ENCODE measurements at regions not wholly inside any gene's neighbourhood (a gene's known extent, or its start where the extent isn't known, plus 50 kb on each side); places are given as distances from the start of the nearest gene placed in this dataset.
"Not testable (repeated sequence)": the region's sequence is repeated elsewhere in the genome, so short reads cannot be mapped to it uniquely, and the experiment has no call there.

GRCh38 chr1:163912170-163912884 lies 590.6 kb downstream of the NUF2 start:
- no peak for DNase-seq

GRCh38 chr1:163914785-163915413 lies 593.1 kb downstream of the NUF2 start:
- no peak for DNase-seq

GRCh38 chr1:163922743-163923201 lies 601.0 kb downstream of the NUF2 start:
- DNase-seq, result no peak

GRCh38 chr1:163924041-163924440 lies 602.3 kb downstream of the NUF2 start:
- DNase-seq, result no peak

GRCh38 chr1:163927493-163927892 lies 605.7 kb downstream of the NUF2 start:
- no peak for DNase-seq

- DNase-seq, result no peak
Measured at GRCh38 chr1:163928069-163928468, 606.3 kb downstream of the NUF2 start.

GRCh38 chr1:163928651-163929050 lies 606.9 kb downstream of the NUF2 start:
- DNase-seq, result no peak

GRCh38 chr1:163932901-163933300 lies 611.1 kb downstream of the NUF2 start:
- DNase-seq, result no peak

- DNase-seq, result no peak
Measured at GRCh38 chr1:163933437-163933836, 611.7 kb downstream of the NUF2 start.

GRCh38 chr1:163935738-163936374 lies 614.1 kb downstream of the NUF2 start:
- DNase-seq, result no peak

- no peak for DNase-seq
Measured at GRCh38 chr1:163959622-163960021, 599.4 kb upstream of the PBX1 start.

- no peak for DNase-seq
Measured at GRCh38 chr1:163970151-163970550, 588.8 kb upstream of the PBX1 start.

- no peak for DNase-seq
Measured at GRCh38 chr1:163970699-163971098, 588.3 kb upstream of the PBX1 start.

GRCh38 chr1:163973586-163973985 lies 585.4 kb upstream of the PBX1 start:
- no peak for DNase-seq

GRCh38 chr1:163974120-163974519 lies 584.9 kb upstream of the PBX1 start:
- DNase-seq, result no peak

GRCh38 chr1:163980394-163980793 lies 578.6 kb upstream of the PBX1 start:
- DNase-seq, result no peak

GRCh38 chr1:163981500-163982030 lies 577.4 kb upstream of the PBX1 start:
- DNase-seq, result no peak

GRCh38 chr1:163983097-163983496 lies 575.9 kb upstream of the PBX1 start:
- DNase-seq, result no peak

- no peak for DNase-seq
Measured at GRCh38 chr1:163985700-163986099, 573.3 kb upstream of the PBX1 start.

GRCh38 chr1:163999131-163999530 lies 559.9 kb upstream of the PBX1 start:
- no peak for DNase-seq

GRCh38 chr1:164006186-164006585 lies 552.8 kb upstream of the PBX1 start:
- DNase-seq, result not testable (repeated sequence)

- DNase-seq, result no peak
Measured at GRCh38 chr1:164006621-164007020, 552.4 kb upstream of the PBX1 start.

- DNase-seq, result no peak
Measured at GRCh38 chr1:164017239-164017638, 541.7 kb upstream of the PBX1 start.

GRCh38 chr1:164020391-164020790 lies 538.6 kb upstream of the PBX1 start:
- DNase-seq, result no peak
